Progenitor cell of endocrine pancreas (in vitro differentiated cells): ENCODE measurements at regions not wholly inside any gene's neighbourhood (a gene's known extent, or its start where the extent isn't known, plus 50 kb on each side); places are given as distances from the start of the nearest gene placed in this dataset.

ENCODE experiments used
- DNase-seq: peaks from one replicate; pipeline ENCODE4 v3.0.0; 2021; ENCODE audit warnings: low spot score; ENCODE audit not compliant: unreplicated experiment
- H3K27ac Mint-ChIP-seq: 2 replicates; pipeline ENCODE4 v1.8.0; 2021; ENCODE audit warnings: mild to moderate bottlenecking, moderate library complexity, mixed read lengths
- H3K27me3 Mint-ChIP-seq: 2 replicates; pipeline ENCODE4 v1.8.0; 2021; ENCODE audit warnings: mixed read lengths
- H3K36me3 Mint-ChIP-seq: 2 replicates; pipeline ENCODE4 v1.8.0; 2022; ENCODE audit warnings: mixed read lengths; ENCODE audit not compliant: insufficient read depth
- H3K4me1 Mint-ChIP-seq: 2 replicates; pipeline ENCODE4 v1.8.0; 2021; ENCODE audit warnings: low read depth, mixed read lengths
- H3K4me3 Mint-ChIP-seq: 2 replicates; pipeline ENCODE4 v1.8.0; 2021; ENCODE audit warnings: low read depth, mild to moderate bottlenecking, moderate library complexity, mixed read lengths
- H3K9me3 Mint-ChIP-seq: 2 replicates; pipeline ENCODE4 v1.8.0; 2021; ENCODE audit warnings: low read depth, mixed read lengths
- TF ChIP-seq, protein P1 (sequence below): fragments of 200-600 bp; sonication (generic); IDR thresholded peaks from one replicate; pipeline ENCODE4 v1.5.0; 2021; ENCODE audit warnings: antibody characterized with exemption, mild to moderate bottlenecking; ENCODE audit not compliant: unreplicated experiment

DNA sequence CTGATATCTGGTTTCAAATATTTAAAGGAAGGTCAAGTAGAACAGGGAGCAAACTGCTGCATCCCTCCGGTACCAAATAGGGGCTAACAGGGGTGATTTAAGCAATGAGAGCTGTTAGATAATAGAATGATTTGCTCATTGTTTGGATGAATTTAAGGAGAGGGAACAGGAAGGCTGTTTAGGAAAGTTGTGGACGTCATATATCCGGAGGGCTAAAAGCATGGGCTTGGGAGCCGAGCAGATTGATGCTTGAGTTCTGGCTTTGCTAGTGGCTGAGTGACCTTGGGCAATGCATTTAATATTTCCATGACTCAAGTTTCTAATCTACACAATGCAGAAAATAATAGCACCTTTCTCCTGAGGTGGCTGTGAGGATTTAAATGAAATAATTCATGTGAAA lies 85.4 kb upstream of the RPS23 start:
- TF ChIP-seq, protein P1, sequence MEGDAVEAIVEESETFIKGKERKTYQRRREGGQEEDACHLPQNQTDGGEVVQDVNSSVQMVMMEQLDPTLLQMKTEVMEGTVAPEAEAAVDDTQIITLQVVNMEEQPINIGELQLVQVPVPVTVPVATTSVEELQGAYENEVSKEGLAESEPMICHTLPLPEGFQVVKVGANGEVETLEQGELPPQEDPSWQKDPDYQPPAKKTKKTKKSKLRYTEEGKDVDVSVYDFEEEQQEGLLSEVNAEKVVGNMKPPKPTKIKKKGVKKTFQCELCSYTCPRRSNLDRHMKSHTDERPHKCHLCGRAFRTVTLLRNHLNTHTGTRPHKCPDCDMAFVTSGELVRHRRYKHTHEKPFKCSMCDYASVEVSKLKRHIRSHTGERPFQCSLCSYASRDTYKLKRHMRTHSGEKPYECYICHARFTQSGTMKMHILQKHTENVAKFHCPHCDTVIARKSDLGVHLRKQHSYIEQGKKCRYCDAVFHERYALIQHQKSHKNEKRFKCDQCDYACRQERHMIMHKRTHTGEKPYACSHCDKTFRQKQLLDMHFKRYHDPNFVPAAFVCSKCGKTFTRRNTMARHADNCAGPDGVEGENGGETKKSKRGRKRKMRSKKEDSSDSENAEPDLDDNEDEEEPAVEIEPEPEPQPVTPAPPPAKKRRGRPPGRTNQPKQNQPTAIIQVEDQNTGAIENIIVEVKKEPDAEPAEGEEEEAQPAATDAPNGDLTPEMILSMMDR = no peak
- DNase-seq = no peak
- Mint-ChIP-seq H3K27me3 (peaks cover 11% of the 10 kb centered on the region), H3K9me3 (peaks cover 3% of the 10 kb centered on the region), H3K4me3 (no peak overlapping the region), H3K27ac (no peak overlapping the region), H3K4me1 (peaks cover 45% of the 10 kb centered on the region), H3K36me3 (no peaks in the 10 kb centered on the region)

DNA sequence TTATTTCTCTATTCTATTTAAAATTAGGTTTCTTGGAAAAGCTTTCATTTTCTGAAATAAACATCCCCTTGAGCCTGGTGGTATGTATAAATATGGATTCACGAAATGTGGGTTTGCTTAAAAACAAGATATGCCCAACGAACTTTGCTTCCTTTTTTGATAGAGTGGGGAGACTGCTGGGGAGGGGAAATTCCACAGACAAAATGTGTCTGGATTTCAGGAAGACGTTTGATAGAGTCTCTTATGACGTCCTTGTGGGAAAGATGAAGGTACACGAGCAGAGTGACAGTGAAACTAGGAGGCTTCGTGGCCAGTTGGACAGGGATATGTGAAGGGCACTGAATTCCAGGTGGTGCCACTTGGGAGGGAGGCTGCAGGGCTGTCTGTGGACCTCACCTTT lies 84.5 kb upstream of the RPS23 start:
- TF ChIP-seq, protein P1 = no peak
- peaks cover 43% of the 10 kb centered on the region for H3K4me1 Mint-ChIP-seq
- no peak overlapping the region for H3K27ac Mint-ChIP-seq
- H3K27me3 Mint-ChIP-seq = peaks cover 18% of the 10 kb centered on the region
- H3K36me3 Mint-ChIP-seq = no peaks in the 10 kb centered on the region
- peaks cover 3% of the 10 kb centered on the region for H3K9me3 Mint-ChIP-seq
- no peak overlapping the region for H3K4me3 Mint-ChIP-seq
- no peak for DNase-seq

GRCh38 chr5:82360022-82360421 lies 81.9 kb upstream of the RPS23 start:
- peaks cover 18% of the 10 kb centered on the region for H3K27me3 Mint-ChIP-seq
- peaks cover 32% of the 10 kb centered on the region for H3K4me1 Mint-ChIP-seq
- DNase-seq = no peak
- peak overlapping the region; percentile 22 for H3K4me3 Mint-ChIP-seq
- no peaks in the 10 kb centered on the region for H3K36me3 Mint-ChIP-seq
- TF ChIP-seq, protein P1 = no peak
- no peak overlapping the region for H3K27ac Mint-ChIP-seq
- H3K9me3 Mint-ChIP-seq = no peaks in the 10 kb centered on the region

GRCh38 chr5:82359272-82359671 lies 81.1 kb upstream of the RPS23 start:
- peaks cover 28% of the 10 kb centered on the region for H3K4me1 Mint-ChIP-seq
- no peak for DNase-seq
- no peaks in the 10 kb centered on the region for H3K9me3 Mint-ChIP-seq
- H3K4me3 Mint-ChIP-seq = no peak overlapping the region
- peaks cover 18% of the 10 kb centered on the region for H3K27me3 Mint-ChIP-seq
- TF ChIP-seq, protein P1 = no peak
- no peak overlapping the region for H3K27ac Mint-ChIP-seq
- no peaks in the 10 kb centered on the region for H3K36me3 Mint-ChIP-seq

DNA sequence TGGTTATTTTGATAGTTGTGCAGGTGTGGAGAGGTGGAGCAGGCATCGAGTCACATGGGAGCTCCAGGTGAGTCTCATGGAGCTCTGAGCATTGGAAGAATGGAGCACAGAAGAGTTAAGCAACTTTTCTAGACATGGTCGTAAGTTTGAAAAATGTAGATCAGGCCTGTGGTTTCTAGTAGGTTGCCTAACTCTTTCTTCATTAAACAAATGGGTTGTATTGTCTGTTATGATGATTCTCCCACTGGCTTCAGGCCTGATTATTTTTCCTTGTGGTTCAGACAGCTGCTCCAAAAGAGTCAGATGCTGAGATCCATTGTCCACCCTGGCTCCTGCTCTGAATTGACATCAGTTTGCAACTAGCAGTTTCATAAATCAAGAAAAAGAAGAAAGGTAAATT lies 80.3 kb upstream of the RPS23 start:
- no peak for DNase-seq
- H3K4me1 Mint-ChIP-seq = peaks cover 28% of the 10 kb centered on the region
- no peaks in the 10 kb centered on the region for H3K9me3 Mint-ChIP-seq
- H3K27ac Mint-ChIP-seq = no peak overlapping the region
- H3K36me3 Mint-ChIP-seq = no peaks in the 10 kb centered on the region
- H3K4me3 Mint-ChIP-seq = no peak overlapping the region
- TF ChIP-seq, protein P1 = no peak
- peaks cover 16% of the 10 kb centered on the region for H3K27me3 Mint-ChIP-seq
